Activated CD4-positive, alpha-beta T cell treated with anti-CD3 and anti-CD28 coated beads, Interleukin-2, amount 10 ng/mL, durations not matched to agents 24 days and 14 days (primary cell): ENCODE measurements at regions not wholly inside any gene's neighbourhood (a gene's known extent, or its start where the extent isn't known, plus 50 kb on each side); places are given as distances from the start of the nearest gene placed in this dataset.
"Not testable (repeated sequence)": the region's sequence is repeated elsewhere in the genome, so short reads cannot be mapped to it uniquely, and the experiment has no call there.

ENCODE experiments used
- DNase-seq: peaks from one replicate; pipeline ENCODE4 v3.0.0; 2022
- H3K27ac Mint-ChIP-seq: one replicate; pipeline ENCODE4 v1.8.0; 2022; ENCODE audit warnings: mild to moderate bottlenecking, mixed read lengths
- H3K27me3 Mint-ChIP-seq: one replicate; pipeline ENCODE4 v1.8.0; 2022; ENCODE audit warnings: mixed read lengths
- H3K36me3 Mint-ChIP-seq: one replicate; pipeline ENCODE4 v1.8.0; 2022; ENCODE audit warnings: low read depth, mild to moderate bottlenecking, mixed read lengths
- H3K4me1 Mint-ChIP-seq: one replicate; pipeline ENCODE4 v1.8.0; 2021; ENCODE audit warnings: mixed read lengths
- H3K4me3 Mint-ChIP-seq: one replicate; pipeline ENCODE4 v1.8.0; 2022; ENCODE audit warnings: mild to moderate bottlenecking, moderate library complexity, mixed read lengths
- H3K9me3 Mint-ChIP-seq: one replicate; pipeline ENCODE4 v1.8.0; 2021; ENCODE audit warnings: mixed read lengths
- intact Hi-C: fragments of 100-400 bp; cut with micrococcal nuclease; formaldehyde crosslinking; loops from one replicate; pipeline ENCODE4 v1.15.1; 2023

- intact Hi-C loops: no loop called here
- Mint-ChIP-seq H3K4me3 (no peak overlapping the region), H3K27ac (no peak overlapping the region)
Measured at GRCh38 chr5:114089259-114089658, 272.6 kb upstream of the KCNN2 start.

DNA sequence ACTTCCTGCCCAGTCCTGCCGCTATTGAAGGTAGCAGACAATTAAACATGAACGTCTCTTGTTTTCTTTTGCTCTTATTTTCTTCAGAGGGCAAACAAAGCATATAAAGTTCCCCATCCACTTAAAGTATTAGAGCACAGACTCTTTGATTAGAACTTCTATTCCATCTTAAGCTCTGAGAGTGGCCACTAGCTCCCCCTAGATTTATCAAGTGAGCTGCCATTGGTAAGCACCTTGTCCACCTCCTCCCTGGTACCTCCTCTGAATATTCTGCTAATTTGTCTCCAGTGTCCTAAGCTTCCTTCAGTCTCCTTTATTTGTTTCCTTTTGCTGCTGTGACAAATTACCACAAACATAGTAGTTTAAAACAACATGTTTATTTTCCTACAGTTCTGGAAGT is 264.3 kb upstream of the KCNN2 start:
- intact Hi-C loops: no loop called here
- Mint-ChIP-seq H3K9me3 (peaks cover 6% of the 10 kb centered on the region), H3K36me3 (no peaks in the 10 kb centered on the region), H3K4me3 (no peak overlapping the region), H3K27me3 (no peaks in the 10 kb centered on the region), H3K4me1 (no peaks in the 10 kb centered on the region), H3K27ac (no peak overlapping the region)
- no peak for DNase-seq

More at GRCh38 chr5:114089259-114089658, 272.6 kb upstream of the KCNN2 start:
- peaks cover 6% of the 10 kb centered on the region for H3K9me3 Mint-ChIP-seq
- H3K36me3 Mint-ChIP-seq: no peaks in the 10 kb centered on the region
- H3K4me1 Mint-ChIP-seq: no peaks in the 10 kb centered on the region
- DNase-seq: no peak
- no peaks in the 10 kb centered on the region for H3K27me3 Mint-ChIP-seq

DNA sequence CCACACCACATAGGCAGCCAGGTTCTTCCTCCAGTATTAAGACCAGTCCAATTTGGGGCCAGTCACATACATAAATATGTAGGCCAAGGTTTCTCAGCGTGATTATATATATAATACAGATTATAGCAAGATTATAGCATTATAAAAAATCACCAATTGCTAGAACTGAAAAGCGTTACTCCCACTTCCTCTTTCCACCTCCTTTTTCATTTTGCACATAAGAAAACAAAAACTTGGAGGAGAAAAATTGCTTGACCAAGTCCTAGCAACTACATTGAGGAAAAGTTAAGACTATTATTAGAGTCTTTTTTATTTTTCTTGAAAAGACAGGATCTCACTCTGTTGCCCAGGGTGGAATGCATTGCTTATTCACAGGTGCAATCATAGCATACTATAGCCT is 262.7 kb upstream of the KCNN2 start:
- H3K27me3 Mint-ChIP-seq: no peaks in the 10 kb centered on the region
- H3K27ac Mint-ChIP-seq: no peak overlapping the region
- no peak overlapping the region for H3K4me3 Mint-ChIP-seq
- intact Hi-C loops: no loop called here
- no peaks in the 10 kb centered on the region for H3K4me1 Mint-ChIP-seq
- no peaks in the 10 kb centered on the region for H3K9me3 Mint-ChIP-seq
- H3K36me3 Mint-ChIP-seq: no peaks in the 10 kb centered on the region
- DNase-seq: no peak

DNA sequence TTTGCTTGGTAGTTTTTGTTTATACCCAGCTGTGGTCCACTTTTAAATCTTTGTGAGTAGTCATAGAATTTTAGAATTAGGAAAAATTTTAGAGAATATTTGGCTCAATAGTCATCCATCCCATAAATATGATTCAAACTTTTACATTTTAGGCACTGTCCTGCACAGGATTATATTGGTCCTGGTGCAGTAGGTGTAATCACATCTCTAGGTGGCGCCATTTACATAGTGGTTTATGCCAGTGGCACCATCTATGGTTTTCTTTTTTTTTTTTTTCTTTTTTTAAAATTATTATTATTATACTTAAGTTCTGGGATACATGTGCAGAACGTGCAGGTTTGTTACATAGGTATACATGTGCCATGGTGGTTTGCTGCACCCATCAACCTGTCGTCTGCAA is 260.7 kb upstream of the KCNN2 start:
- no peak overlapping the region for H3K4me3 Mint-ChIP-seq
- intact Hi-C loops: no loop called here
- H3K36me3 Mint-ChIP-seq: no peaks in the 10 kb centered on the region
- H3K27ac Mint-ChIP-seq: no peak overlapping the region
- no peaks in the 10 kb centered on the region for H3K9me3 Mint-ChIP-seq
- no peaks in the 10 kb centered on the region for H3K27me3 Mint-ChIP-seq
- no peaks in the 10 kb centered on the region for H3K4me1 Mint-ChIP-seq
- peak; percentile 51 for DNase-seq

DNA sequence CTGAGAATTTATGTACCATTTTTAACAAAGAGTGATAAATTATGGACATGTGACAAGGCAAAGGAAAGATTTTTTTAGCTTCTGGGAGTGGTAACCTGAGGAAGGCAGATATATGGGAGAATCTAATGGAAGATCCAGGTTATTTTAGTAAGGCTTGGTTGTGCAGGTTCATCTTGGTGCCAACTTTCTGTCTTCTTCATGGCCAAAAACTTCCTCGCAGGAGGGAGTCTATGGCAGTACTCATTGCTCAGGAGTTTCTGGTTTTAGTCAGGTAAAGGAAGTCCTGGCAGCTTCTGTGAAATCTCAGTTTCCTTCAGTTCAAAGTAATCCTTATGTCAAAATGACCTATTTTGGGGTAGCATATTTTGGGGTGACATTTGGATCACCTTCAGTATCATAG is 248.3 kb upstream of the KCNN2 start:
- intact Hi-C loops: no loop called here
- Mint-ChIP-seq H3K4me1 (no peaks in the 10 kb centered on the region), H3K4me3 (no peak overlapping the region), H3K9me3 (no peaks in the 10 kb centered on the region), H3K27ac (no peak overlapping the region), H3K27me3 (no peaks in the 10 kb centered on the region), H3K36me3 (no peaks in the 10 kb centered on the region)
- peak; percentile 7 for DNase-seq

DNA sequence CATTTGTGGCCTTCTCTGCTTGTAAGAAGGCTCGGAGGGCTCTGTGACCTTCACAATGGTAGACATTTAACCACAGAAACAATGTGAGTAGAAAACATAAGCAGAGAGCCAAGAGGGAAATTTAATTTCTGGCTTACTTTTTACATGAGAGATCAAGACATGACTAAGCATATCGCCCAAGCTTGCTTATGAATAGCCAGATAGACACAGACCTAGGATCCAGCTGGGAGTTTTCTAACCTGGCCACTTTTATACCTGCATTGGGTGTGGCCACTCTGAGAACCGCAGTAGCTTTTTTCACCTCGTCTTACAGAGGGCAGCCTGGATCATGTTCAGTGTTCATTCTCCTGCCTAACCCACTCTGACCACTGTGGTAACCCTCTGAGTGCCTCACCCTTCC is 244.9 kb upstream of the KCNN2 start:
- Mint-ChIP-seq H3K9me3 (no peaks in the 10 kb centered on the region), H3K27me3 (no peaks in the 10 kb centered on the region), H3K4me3 (no peak overlapping the region), H3K4me1 (no peaks in the 10 kb centered on the region), H3K36me3 (no peaks in the 10 kb centered on the region), H3K27ac (no peak overlapping the region)
- DNase-seq: no peak
- intact Hi-C loops: no loop called here

DNA sequence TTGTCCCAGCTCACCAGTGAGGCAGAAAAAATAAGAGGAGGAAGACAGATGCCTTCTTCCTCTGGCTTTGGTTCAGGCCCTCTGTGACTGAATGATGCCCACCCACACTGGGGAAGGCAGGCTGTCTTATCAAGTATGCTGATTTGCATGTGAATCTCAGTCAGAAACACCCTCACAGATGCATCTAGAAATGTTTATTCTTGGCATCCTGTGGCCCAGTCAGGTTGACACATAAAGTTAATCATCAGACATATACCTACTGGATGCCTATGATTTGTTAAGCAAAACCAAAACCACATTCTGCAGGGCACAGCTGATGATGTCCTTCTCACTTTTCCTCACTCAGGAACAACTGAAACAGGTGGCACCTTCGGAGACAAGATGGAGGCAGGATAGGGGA is 243.4 kb upstream of the KCNN2 start:
- no peak overlapping the region for H3K4me3 Mint-ChIP-seq
- H3K4me1 Mint-ChIP-seq: no peaks in the 10 kb centered on the region
- H3K9me3 Mint-ChIP-seq: no peaks in the 10 kb centered on the region
- no peaks in the 10 kb centered on the region for H3K27me3 Mint-ChIP-seq
- no peaks in the 10 kb centered on the region for H3K36me3 Mint-ChIP-seq
- no peak overlapping the region for H3K27ac Mint-ChIP-seq
- DNase-seq: peak; percentile 34
- intact Hi-C loops: no loop called here

DNA sequence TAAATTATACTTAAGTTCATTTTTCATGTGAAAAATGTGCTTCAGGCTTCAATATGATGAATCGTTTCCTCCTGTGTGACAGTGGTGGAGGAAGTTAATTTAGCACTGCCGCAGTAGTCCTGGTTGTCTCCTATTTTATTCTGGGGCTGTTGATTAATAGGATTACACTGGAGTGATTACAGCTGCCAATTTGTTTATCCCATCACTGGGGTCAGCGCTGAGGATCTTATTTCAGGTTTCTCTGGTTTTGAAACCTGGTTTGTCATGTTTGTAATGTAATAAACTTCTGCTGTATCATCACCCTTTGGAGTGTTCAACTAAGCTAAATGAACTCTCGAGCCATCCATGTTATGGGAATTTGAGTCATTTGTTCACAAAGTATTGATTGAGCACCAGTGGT is 241.7 kb upstream of the KCNN2 start:
- Mint-ChIP-seq H3K27ac (no peak overlapping the region), H3K27me3 (no peaks in the 10 kb centered on the region), H3K4me3 (no peak overlapping the region), H3K9me3 (no peaks in the 10 kb centered on the region), H3K4me1 (no peaks in the 10 kb centered on the region), H3K36me3 (no peaks in the 10 kb centered on the region)
- peak; percentile 21 for DNase-seq
- intact Hi-C loops: no loop called here

DNA sequence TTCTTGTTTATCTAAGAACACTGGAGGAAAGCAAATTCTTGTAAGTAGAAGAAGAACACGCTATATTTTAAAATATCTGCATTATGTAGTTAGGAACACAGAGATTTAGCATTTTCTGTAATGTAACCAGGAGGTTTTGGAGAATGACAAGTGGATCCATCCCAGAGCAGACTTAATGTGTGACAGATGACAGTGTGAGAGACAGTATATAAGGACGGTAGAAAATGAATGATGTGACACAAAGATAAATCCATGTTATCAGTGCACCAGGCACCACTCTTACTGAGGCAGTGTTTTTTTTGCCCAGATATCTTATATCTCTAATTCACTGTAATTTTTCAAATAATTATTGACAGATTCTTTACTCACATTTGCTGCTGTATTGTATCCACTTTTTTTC is 239.0 kb upstream of the KCNN2 start:
- no peaks in the 10 kb centered on the region for H3K36me3 Mint-ChIP-seq

DNA sequence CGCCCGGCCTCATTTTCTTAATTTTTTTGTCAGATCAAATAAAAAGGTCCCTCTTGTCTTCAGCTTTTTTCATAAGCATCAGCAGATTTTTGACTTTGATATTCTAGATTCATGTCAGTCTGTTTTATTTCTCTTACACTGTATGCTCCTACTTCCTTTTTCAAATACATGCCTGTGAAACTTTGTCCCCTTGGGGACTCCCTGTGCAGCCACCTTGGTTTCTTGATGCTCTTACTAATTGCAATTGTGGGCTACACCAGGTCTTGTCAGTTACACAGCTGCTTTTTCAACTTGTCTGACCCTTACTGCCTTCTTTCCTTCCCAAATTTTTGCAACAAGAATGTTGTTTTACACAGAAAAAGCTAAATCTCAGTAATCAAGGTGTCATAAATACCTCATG is 238.2 kb upstream of the KCNN2 start:
- Mint-ChIP-seq H3K9me3 (no peaks in the 10 kb centered on the region), H3K36me3 (no peaks in the 10 kb centered on the region), H3K27me3 (no peaks in the 10 kb centered on the region), H3K4me1 (no peaks in the 10 kb centered on the region), H3K27ac (no peak overlapping the region), H3K4me3 (no peak overlapping the region)
- intact Hi-C loops: no loop called here
- peak; percentile 8 for DNase-seq

More for the DNA sequence above, 239.0 kb upstream of the KCNN2 start:
- intact Hi-C loops: no loop called here
- Mint-ChIP-seq H3K27me3 (no peaks in the 10 kb centered on the region), H3K27ac (no peak overlapping the region), H3K4me3 (no peak overlapping the region), H3K4me1 (no peaks in the 10 kb centered on the region), H3K9me3 (no peaks in the 10 kb centered on the region)
- peak; percentile 4 for DNase-seq

GRCh38 chr5:114146398-114146797 is 215.5 kb upstream of the KCNN2 start:
- Mint-ChIP-seq H3K4me3 (no peak overlapping the region), H3K9me3 (peaks cover 5% of the 10 kb centered on the region), H3K4me1 (no peaks in the 10 kb centered on the region), H3K27ac (no peak overlapping the region), H3K27me3 (no peaks in the 10 kb centered on the region), H3K36me3 (no peaks in the 10 kb centered on the region)
- intact Hi-C loops: no loop called here
- DNase-seq: no peak

DNA sequence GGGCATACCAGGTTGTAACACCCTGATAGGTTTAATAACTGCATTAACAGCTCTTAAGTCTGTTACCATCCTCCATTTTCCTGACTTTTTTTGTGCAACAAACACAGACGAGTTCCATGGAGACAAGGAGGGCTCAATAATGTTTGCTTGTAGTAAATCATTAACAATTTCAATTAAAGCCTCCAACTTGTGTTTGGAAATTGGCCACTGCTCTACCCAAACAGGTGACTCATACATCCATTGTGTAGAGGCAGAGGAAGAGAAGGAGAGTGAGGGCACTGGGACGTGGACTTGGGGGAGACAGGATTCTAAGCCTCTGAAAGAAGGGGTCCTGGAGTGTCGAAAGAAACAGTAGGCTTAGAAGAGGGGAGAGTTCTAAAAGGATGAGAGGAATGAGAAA is 213.6 kb upstream of the KCNN2 start:
- intact Hi-C loops: no loop called here
- Mint-ChIP-seq H3K4me1 (no peaks in the 10 kb centered on the region), H3K36me3 (no peaks in the 10 kb centered on the region), H3K27me3 (no peaks in the 10 kb centered on the region), H3K4me3 (no peak overlapping the region), H3K27ac (no peak overlapping the region), H3K9me3 (peaks cover 5% of the 10 kb centered on the region)
- no peak for DNase-seq

DNA sequence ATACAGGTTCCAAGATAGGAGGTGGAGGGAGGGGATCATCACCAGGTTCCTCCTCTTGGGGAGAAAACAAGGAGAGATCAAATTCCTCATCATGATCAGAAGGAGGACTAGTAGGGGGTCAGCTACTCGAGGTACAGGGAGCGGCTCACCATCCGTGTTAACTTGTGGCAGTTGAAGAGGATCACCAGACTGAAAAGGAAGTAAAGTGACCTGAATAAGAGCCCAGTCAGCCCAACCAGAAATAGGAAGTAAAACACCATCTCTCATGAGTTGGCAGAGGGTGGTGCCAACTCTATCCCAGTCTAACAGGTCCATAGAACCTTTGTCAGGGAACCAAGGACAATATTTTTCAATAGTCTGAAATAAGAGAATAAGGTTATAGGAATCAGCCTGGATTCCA is 213.1 kb upstream of the KCNN2 start:
- H3K27me3 Mint-ChIP-seq, H3K27ac Mint-ChIP-seq, H3K36me3 Mint-ChIP-seq, DNase-seq, H3K9me3 Mint-ChIP-seq, H3K4me1 Mint-ChIP-seq, intact Hi-C loops, H3K4me3 Mint-ChIP-seq: not testable (repeated sequence)

DNA sequence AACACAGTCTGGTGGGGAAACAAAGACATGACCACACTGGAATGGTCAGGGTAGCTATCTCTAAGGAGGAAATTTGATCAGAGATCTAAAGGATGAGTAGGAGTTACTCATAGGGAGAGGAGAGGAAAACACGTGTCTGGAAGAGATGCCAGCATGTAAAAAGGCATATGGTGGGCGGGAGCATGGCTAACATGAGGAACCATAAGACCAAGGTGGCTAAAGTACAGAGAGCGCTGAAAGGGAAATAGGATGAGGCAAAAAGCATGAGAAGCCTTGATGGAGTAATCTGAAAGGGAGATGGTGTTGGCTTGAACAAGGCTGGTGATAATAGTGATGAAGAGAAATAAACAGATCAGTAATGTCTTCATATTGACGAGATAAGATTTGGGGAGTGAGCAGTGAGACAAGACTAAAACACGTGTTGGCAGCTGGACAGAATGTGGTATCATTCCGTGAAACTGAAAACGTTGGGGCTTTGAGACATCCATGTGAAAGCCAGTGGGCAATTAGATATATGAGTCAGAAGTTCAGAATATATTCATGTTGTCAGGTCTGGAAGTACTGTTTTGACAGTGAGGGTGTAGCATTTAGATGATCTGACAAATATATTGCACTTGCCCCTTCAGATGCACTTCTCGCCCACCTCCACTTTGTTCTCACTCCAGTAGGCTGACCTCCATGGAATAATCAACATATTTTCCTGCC is 209.1 kb upstream of the KCNN2 start:
- Mint-ChIP-seq H3K27me3 (no peaks in the 10 kb centered on the region), H3K27ac (no peak overlapping the region), H3K4me3 (no peak overlapping the region), H3K36me3 (no peaks in the 10 kb centered on the region), H3K9me3 (peaks cover 9% of the 10 kb centered on the region), H3K4me1 (no peaks in the 10 kb centered on the region)
- DNase-seq: no peak
- intact Hi-C loops: no loop called here

DNA sequence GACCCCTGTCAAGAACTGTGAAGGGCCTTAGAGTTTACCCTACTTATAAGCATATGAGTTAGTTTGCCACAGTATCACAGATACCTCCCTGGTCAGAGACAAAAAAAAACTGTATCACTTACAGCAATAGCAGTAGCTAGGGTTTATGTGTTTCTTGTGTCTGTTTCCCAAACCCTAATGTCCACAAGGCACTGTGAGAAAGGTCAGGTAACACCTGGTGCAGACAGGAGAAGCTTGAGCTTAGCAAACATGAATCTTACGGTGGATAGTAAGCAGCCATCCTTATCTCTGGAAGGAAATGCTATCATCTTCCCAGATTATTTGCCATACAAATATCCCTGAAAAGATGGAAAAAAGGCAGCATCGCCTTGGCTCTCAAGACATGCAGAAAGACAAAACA is 208.5 kb upstream of the KCNN2 start:
- DNase-seq: no peak
- intact Hi-C loops: no loop called here
- H3K4me1 Mint-ChIP-seq: no peaks in the 10 kb centered on the region
- H3K36me3 Mint-ChIP-seq: no peaks in the 10 kb centered on the region
- H3K4me3 Mint-ChIP-seq: no peak overlapping the region
- H3K27me3 Mint-ChIP-seq: no peaks in the 10 kb centered on the region
- H3K27ac Mint-ChIP-seq: no peak overlapping the region
- H3K9me3 Mint-ChIP-seq: peaks cover 9% of the 10 kb centered on the region
